ENCODE measurements at regions not wholly inside any gene's neighbourhood (a gene's known extent, or its start where the extent isn't known, plus 50 kb on each side); places are given as distances from the start of the nearest gene placed in this dataset.

DNA sequence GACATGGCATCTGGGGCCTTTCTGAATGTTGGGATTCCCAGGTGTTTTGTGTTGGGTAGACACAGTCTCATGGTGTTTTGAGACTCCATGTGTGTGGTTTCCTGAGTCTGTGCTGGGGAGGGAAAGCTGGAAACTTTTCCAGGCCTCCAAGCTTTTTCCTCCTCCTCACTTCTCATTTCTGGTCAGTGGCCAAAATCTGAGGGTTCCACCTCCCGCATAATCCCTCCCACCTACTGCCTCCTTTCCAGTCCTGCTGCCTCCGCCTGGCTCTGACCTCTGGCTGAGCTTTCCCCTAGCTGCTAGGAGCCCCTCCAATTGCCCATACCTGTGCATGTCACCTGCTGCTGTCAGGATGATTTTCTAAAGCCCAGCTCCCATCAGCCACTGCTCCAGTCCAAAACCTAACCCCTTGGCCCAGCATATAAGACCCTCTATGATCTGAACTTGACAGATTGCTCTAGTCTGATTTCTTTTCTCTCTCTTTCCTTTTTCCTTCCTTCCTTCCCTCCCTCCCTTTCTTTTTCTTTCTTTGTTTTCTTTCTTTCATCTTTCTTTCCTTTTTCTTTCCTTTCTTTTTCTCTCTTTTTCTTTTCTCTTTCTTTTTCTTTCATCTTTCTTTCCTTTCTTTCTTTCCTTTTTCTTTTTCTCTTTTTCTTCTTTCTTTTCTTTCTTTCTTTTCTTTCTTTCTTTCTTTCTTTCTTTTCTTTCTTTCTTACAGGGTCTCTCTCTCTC lies 51.4 kb upstream of the NECTIN1 start:
- peak in 2 of 3 donors; percentile 36 to 43 for DNase-seq

DNA sequence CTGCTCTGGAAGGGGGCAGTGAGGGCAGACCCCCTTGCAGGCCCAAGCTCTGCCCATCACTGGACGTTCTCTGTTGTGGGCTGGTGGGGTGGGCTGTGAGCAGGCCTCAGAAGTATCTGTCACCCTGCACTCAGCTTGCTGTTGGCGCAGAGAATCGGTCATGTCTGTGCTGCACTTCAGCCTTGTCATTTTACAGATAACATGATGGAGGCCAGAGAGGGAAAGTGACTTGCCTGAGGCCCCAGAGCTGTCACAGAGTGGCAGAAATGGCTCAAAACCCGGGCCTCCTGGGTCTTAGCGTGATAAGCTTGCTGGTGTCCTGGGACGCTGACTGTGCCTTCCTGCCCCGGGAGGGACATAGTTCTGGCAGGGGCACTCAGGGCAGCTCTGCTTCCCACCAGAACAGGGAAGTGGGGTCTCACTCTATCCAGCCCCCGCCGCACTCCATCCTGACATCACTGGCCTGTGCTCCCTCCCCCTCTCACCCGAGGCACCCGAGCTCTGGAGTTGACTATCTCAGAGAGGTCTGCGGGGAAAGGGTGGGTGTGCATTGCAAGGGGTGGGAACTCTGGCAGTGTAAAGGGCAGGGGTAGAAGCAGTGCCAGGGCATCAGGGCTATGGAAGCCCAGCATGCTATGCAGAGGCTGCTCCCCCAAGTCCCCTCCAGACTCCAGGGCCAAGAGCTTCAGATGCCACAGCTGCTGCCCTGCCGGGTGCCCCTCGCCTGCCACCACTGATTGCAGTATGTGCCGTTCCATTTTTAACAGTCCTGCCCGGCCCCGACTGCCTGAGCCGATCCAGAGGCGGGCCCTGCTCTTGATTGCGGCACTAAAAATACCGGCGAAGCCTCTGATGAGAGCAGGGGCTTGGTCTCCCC lies 50.4 kb upstream of the NECTIN1 start:
- DNase-seq, result no peak
